GM18520 (cell line): ENCODE measurements at regions not wholly inside any gene's neighbourhood (a gene's known extent, or its start where the extent isn't known, plus 50 kb on each side); places are given as distances from the start of the nearest gene placed in this dataset.
"Not testable (repeated sequence)": the region's sequence is repeated elsewhere in the genome, so short reads cannot be mapped to it uniquely, and the experiment has no call there.

ENCODE experiments used
- ATAC-seq: cut with Tn5 transposase; IDR thresholded peaks from one replicate; pipeline ENCODE4 v1.9.1; 2021; ENCODE audit not compliant: unreplicated experiment

DNA sequence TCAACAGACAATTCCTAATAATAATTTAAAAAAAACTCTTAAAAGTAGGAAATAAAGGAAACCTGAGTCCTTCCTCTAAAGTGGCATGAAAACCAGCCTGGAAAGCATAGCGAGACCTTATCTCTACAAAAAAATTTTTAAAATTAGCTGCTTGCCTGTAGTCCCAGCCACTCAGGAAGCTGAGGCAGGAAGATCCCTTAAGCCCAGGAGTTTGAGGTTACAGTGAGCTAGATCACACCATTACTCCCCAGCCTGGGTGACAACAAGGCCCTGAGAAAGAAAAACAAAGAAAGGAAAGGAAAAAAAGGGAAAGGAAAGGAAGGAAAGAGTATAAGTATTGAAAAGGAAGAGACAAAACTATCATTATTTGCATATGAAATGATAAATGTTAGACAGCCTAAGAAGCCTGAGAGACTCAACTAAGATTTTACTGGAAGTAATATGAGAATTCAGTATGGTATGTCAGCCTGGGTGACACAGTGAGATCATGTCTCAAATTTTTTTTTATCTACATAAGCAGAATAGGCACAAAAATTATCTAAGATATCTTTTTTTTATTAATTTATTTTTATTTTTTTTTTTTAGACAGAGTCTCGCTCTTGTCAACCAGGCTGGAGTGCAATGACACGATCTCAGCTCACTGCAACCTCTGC lies 113.0 kb downstream of the GOSR1 start:
- no peak for ATAC-seq

DNA sequence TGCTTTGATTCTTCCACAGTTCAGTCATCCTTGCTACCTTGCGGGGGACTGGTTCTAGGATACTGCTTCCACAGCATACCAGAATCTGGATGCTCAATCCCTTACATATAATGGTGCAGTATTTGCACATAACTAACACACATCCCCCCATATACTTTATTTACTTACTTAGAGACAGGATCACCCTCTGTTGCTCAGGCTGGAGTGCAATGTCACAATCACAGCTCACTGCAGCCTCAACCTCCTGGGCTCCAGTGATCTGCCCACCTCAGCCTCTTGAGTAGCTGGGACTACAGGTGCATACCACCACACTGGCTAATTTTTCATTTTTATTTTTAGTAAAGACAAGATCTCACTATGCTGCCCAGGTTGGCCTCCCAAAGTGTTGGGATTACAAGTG lies 112.2 kb downstream of the GOSR1 start:
- no peak for ATAC-seq

GRCh38 chr17:30588798-30589247 lies 111.6 kb downstream of the GOSR1 start:
- ATAC-seq: no peak

GRCh38 chr17:30586818-30587595 lies 109.8 kb downstream of the GOSR1 start:
- no peak for ATAC-seq

DNA sequence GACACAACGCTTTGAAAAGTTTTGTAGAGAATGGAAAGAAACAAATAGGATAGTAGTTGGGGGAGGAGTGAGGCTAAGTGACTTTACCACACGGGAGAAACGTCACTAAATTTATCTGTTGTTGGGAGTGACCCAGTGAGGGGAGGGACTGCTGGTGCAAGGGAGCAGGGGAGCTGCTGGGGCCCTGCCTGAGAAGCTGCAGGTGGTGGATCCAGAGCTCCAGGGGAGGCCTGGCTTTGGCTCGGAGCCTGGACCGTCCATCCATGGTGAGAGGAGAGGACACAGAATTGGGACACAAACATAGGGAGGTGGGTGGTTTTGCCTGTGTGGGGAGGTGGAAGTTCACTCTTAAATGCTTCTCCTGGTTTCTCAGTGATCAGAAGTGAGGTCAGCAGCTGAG lies 107.6 kb downstream of the GOSR1 start:
- ATAC-seq: no peak

DNA sequence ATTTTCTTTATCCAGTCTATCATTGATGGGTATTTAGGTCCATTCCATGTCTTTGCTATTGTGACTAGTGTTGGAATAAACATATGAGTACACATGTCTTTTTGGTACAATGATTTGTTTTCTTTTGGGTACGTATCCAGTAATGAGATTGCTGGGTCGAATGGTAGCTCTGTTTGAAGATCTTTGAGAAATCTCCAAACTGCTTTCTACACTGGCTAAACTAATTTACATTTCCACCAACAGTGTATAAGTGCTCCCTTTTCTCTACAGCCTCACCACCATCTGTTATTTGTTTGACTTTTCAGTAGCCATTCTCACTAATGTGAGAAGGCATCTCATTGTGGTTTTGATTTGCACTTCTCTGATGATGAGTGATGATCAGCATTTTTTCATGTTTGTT lies 103.7 kb downstream of the GOSR1 start:
- ATAC-seq: no peak

DNA sequence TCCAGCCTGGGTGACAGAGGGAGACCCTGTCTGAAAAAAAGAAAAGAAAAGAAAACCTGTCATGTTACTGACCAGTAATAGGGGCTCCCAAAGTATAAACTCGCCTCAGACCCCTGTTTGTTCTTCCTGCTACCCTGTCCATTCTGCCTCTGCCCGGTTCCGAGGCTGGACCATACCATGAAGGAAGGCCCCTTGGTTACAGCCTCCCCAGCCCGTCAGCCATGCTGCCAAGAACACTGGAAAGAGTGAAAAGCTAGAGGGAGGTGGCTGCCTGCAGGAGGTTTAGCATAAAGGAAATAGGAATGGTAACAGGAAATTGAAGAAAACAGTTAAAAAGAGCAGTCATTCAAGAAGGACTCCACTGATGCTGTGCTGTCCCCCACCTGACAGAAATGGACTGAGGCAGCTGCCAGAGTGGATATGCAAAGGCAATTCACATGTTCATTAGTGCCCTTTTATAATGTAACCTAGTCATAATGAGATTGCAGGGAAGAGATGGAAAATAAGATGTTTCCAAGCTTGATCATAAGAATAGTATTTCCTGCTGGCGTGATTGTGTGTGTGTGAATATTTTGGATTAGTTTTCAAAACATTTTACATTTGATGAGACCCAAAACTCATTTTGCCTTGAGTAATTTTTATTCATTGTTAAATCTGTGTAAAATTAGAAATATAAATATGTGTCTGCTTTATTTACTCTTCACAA lies 102.6 kb downstream of the GOSR1 start:
- no peak for ATAC-seq

DNA sequence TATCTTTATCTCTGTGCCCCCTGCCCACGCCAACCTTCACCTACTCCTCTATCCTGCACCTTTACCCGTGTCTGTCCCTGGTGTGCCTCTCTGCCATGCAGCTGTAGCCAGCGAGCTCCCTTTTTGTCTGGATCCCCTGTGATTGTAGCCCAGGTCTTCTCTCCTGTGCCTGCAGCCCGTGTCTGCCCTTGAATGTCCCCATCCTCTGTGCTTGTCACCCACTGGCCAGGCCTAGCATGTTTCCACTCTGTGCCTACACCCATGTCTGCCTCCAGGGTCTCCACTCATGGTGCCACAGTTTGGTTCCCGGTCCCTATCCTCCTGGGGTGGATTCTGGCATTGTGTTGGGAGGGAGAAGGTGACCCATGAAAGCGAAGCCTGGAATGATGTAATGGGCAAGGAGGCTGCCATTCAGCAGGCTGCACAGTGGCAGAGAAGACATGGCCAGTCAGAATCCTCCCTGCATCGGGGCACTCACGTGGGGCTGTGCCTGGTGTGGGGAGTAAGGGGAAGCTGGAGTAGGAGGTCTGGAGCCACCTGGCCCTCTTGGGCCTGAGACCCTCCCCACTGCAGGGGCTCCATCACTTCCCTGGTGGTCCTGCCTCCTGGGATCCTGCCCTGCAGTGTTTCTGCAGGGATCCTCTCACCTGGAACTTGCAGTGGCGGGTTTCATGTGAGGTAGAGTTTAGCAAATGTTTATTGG lies 101.0 kb downstream of the GOSR1 start:
- ATAC-seq: not testable (repeated sequence)
